Neural progenitor cell (in vitro differentiated cells): ENCODE measurements at regions not wholly inside any gene's neighbourhood (a gene's known extent, or its start where the extent isn't known, plus 50 kb on each side); places are given as distances from the start of the nearest gene placed in this dataset.

Source experiments
- DNase-seq: peaks from one replicate; pipeline ENCODE4 v3.0.0-alpha.2; 2016; ENCODE audit warnings: low spot score
- H2AFZ ChIP-seq: fragments of 200-600 bp; sonication (generic); replicated peaks from 2 replicates; pipeline ENCODE4 v1.6.1; 2016; ENCODE audit warnings: antibody characterized with exemption
- H3F3A ChIP-seq: fragments of 200-600 bp; sonication (generic); 2 replicates; pipeline ENCODE4 v1.6.1; 2016; ENCODE audit warnings: antibody characterized with exemption, low read depth
- H3K27ac ChIP-seq: fragments of 200-600 bp; sonication (generic); 2 replicates; pipeline ENCODE4 v1.5.1; 2016; ENCODE audit warnings: mild to moderate bottlenecking
- H3K27me3 ChIP-seq: fragments of 200-600 bp; sonication (generic); 2 replicates; pipeline ENCODE4 v1.6.1; 2016; ENCODE audit warnings: mild to moderate bottlenecking, moderate library complexity
- H3K36me3 ChIP-seq: fragments of 200-600 bp; sonication (generic); 2 replicates; pipeline ENCODE4 v1.5.1; 2016
- H3K4me1 ChIP-seq: fragments of 200-600 bp; sonication (generic); 2 replicates; pipeline ENCODE4 v1.6.1; 2016; ENCODE audit warnings: mixed run types
- H3K4me2 ChIP-seq: fragments of 200-600 bp; sonication (generic); 2 replicates; pipeline ENCODE4 v1.6.1; 2016
- H3K4me3 ChIP-seq: fragments of 200-600 bp; sonication (generic); 2 replicates; pipeline ENCODE4 v1.5.1; 2016
- H3K79me2 ChIP-seq: fragments of 200-600 bp; sonication (generic); 2 replicates; pipeline ENCODE4 v1.6.1; 2016; ENCODE audit warnings: low read depth
- H3K9ac ChIP-seq: fragments of 200-600 bp; sonication (generic); 2 replicates; pipeline ENCODE4 v1.6.1; 2016
- H3K9me3 ChIP-seq: fragments of 200-600 bp; sonication (generic); 2 replicates; pipeline ENCODE4 v1.5.1; 2016; ENCODE audit warnings: low read depth
- H4K20me1 ChIP-seq: fragments of 200-600 bp; sonication (generic); 2 replicates; pipeline ENCODE4 v1.6.1; 2016; ENCODE audit warnings: low read depth
- H3K27ac Mint-ChIP-seq: 3 replicates; pipeline ENCODE4 v1.8.0; 2021; ENCODE audit warnings: mixed read lengths
- H3K27me3 Mint-ChIP-seq: 2 replicates; pipeline ENCODE4 v1.8.0; 2022; ENCODE audit warnings: low read depth, mild to moderate bottlenecking, inconsistent platforms, moderate library complexity, mixed read lengths; ENCODE audit not compliant: insufficient read depth
- H3K36me3 Mint-ChIP-seq: 3 replicates; pipeline ENCODE4 v1.8.0; 2021; ENCODE audit warnings: mixed read lengths
- H3K4me1 Mint-ChIP-seq: 3 replicates; pipeline ENCODE4 v1.8.0; 2021; ENCODE audit warnings: mixed read lengths
- H3K4me3 Mint-ChIP-seq: 3 replicates; pipeline ENCODE4 v1.8.0; 2021; ENCODE audit warnings: mild to moderate bottlenecking, moderate library complexity, mixed read lengths
- H3K9me3 Mint-ChIP-seq: 3 replicates; pipeline ENCODE4 v1.8.0; 2020; ENCODE audit warnings: mixed read lengths
- CTCF ChIP-seq: fragments of 200-600 bp; sonication (generic); IDR thresholded peaks from 2 replicates; pipeline ENCODE4 v1.5.1; 2017; ENCODE audit warnings: antibody characterized with exemption, mild to moderate bottlenecking
- EZH2 ChIP-seq: fragments of 200-600 bp; sonication (generic); IDR thresholded peaks from 2 replicates; pipeline ENCODE4 v1.6.1; 2017; ENCODE audit warnings: antibody characterized with exemption, mild to moderate bottlenecking, moderate library complexity
- EZH2phosphoT487 ChIP-seq: fragments of 200-600 bp; sonication (generic); IDR thresholded peaks from 2 replicates; pipeline ENCODE4 v1.6.1; 2017; ENCODE audit warnings: antibody characterized with exemption

- Histone ChIP-seq H3K9ac (no peak overlapping the region), H3K36me3 (no peaks in the 10 kb centered on the region), H2AFZ (no peak overlapping the region), H3K4me2 (no peak overlapping the region), H4K20me1 (no peaks in the 10 kb centered on the region), H3K27me3 (no peaks in the 10 kb centered on the region), H3K9me3 (no peaks in the 10 kb centered on the region), H3K79me2 (no peaks in the 10 kb centered on the region), H3F3A (no peaks in the 10 kb centered on the region), H3K4me3 (no peak overlapping the region), H3K27ac (no peak overlapping the region), H3K4me1 (peaks cover 28% of the 10 kb centered on the region)
- no peak for TF ChIP-seq EZH2phosphoT487
- no peak for TF ChIP-seq EZH2
- TF ChIP-seq CTCF: no peak
- Mint-ChIP-seq H3K9me3 (no peaks in the 10 kb centered on the region), H3K4me1 (peaks cover 20% of the 10 kb centered on the region), H3K4me3 (no peak overlapping the region), H3K27me3 (peaks cover 1% of the 10 kb centered on the region), H3K27ac (no peak overlapping the region), H3K36me3 (peaks cover 2% of the 10 kb centered on the region)
- no peak for DNase-seq
These were observed 226.8 kb upstream of the HMGA2 start for GRCh38 chr12:65597527-65597926.

GRCh38 chr12:65598688-65599087, 225.6 kb upstream of the HMGA2 start:
- H4K20me1 ChIP-seq: no peaks in the 10 kb centered on the region
- H3K9me3 ChIP-seq: no peaks in the 10 kb centered on the region
- no peak overlapping the region for H3K27ac Mint-ChIP-seq
- no peaks in the 10 kb centered on the region for H3K27me3 ChIP-seq
- no peak overlapping the region for H3K4me3 ChIP-seq
- peaks cover 2% of the 10 kb centered on the region for H3K36me3 Mint-ChIP-seq
- no peak for TF ChIP-seq EZH2
- no peak for TF ChIP-seq EZH2phosphoT487
- no peak for TF ChIP-seq CTCF
- H3K36me3 ChIP-seq: no peaks in the 10 kb centered on the region
- H3F3A ChIP-seq: no peaks in the 10 kb centered on the region
- no peak overlapping the region for H3K4me3 Mint-ChIP-seq
- peaks cover 29% of the 10 kb centered on the region for H3K4me1 Mint-ChIP-seq
- H3K4me1 ChIP-seq: peaks cover 38% of the 10 kb centered on the region
- no peak overlapping the region for H3K4me2 ChIP-seq
- H3K27ac ChIP-seq: no peak overlapping the region
- H3K79me2 ChIP-seq: no peaks in the 10 kb centered on the region
- no peak overlapping the region for H2AFZ ChIP-seq
- H3K27me3 Mint-ChIP-seq: peaks cover 2% of the 10 kb centered on the region
- H3K9ac ChIP-seq: no peak overlapping the region
- H3K9me3 Mint-ChIP-seq: no peaks in the 10 kb centered on the region
- DNase-seq: no peak

GRCh38 chr12:65602253-65602609, 222.1 kb upstream of the HMGA2 start:
- Mint-ChIP-seq H3K27ac (no peak overlapping the region), H3K4me1 (peaks cover 18% of the 10 kb centered on the region), H3K9me3 (no peaks in the 10 kb centered on the region), H3K4me3 (no peak overlapping the region), H3K36me3 (peaks cover 2% of the 10 kb centered on the region), H3K27me3 (peaks cover 2% of the 10 kb centered on the region)
- Histone ChIP-seq H3K4me2 (no peak overlapping the region), H4K20me1 (no peaks in the 10 kb centered on the region), H3K79me2 (no peaks in the 10 kb centered on the region), H3K27me3 (no peaks in the 10 kb centered on the region), H2AFZ (no peak overlapping the region), H3K4me3 (no peak overlapping the region), H3K9ac (no peak overlapping the region), H3K27ac (no peak overlapping the region), H3K4me1 (peaks cover 21% of the 10 kb centered on the region), H3F3A (no peaks in the 10 kb centered on the region), H3K9me3 (no peaks in the 10 kb centered on the region), H3K36me3 (no peaks in the 10 kb centered on the region)
- TF ChIP-seq EZH2phosphoT487 (no peak), EZH2 (no peak), CTCF (no peak)
- no peak for DNase-seq
